Prostate gland (tissue), 2 donors: ENCODE measurements at regions not wholly inside any gene's neighbourhood (a gene's known extent, or its start where the extent isn't known, plus 50 kb on each side); places are given as distances from the start of the nearest gene placed in this dataset.

Experiments
- POLR2A ChIP-seq: fragments of 450-650 bp; IDR thresholded peaks from one replicate; pipeline ENCODE4 v1.6.1; 2016; ENCODE audit warnings: antibody characterized with exemption, mild to moderate bottlenecking
- POLR2AphosphoS5 ChIP-seq: sonication (generic); formaldehyde crosslinking; IDR thresholded peaks from one replicate; pipeline ENCODE4 v1.6.1; 2017; ENCODE audit warnings: antibody characterized with exemption
- TF ChIP-seq, protein P1 (sequence below), 4 experiments: fragments of 200-600 bp in 2 of 4; fragments of 450-650 bp in 2 of 4; sonication (generic) in 2 of 4; IDR thresholded peaks; 1 replicate in 3 of 4; 2 replicates in 1 of 4; pipeline ENCODE4 v1.5.1; 2016 to 2019; ENCODE audit warnings: antibody characterized with exemption in 4 of 4, mild to moderate bottlenecking in 2 of 4, moderate library complexity in 2 of 4

DNA sequence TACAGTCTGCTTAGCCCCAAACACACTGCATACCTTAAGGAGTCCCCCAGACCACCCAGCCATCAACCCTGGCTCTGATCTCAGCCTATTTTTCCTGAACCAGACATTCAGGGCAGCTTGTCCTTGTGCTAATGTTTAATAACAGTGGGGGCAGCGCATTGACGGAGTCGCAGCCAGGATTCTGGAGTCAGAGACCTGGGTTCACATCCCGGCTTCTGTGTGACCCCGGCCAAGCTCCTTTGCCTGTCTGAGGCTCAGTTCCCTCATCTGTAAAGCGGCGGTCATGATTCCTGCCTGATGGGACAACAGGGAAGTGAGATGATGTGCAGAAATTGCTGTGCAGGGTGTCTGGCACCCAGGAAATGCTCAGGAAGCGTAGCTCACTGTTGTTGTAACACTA is 63.1 kb downstream of the MATN1 start:
- TF ChIP-seq, protein P1, sequence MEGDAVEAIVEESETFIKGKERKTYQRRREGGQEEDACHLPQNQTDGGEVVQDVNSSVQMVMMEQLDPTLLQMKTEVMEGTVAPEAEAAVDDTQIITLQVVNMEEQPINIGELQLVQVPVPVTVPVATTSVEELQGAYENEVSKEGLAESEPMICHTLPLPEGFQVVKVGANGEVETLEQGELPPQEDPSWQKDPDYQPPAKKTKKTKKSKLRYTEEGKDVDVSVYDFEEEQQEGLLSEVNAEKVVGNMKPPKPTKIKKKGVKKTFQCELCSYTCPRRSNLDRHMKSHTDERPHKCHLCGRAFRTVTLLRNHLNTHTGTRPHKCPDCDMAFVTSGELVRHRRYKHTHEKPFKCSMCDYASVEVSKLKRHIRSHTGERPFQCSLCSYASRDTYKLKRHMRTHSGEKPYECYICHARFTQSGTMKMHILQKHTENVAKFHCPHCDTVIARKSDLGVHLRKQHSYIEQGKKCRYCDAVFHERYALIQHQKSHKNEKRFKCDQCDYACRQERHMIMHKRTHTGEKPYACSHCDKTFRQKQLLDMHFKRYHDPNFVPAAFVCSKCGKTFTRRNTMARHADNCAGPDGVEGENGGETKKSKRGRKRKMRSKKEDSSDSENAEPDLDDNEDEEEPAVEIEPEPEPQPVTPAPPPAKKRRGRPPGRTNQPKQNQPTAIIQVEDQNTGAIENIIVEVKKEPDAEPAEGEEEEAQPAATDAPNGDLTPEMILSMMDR (IDR thresholded peaks at IDR 0.05) = no peak
- TF ChIP-seq POLR2A = no peak
- no peak for TF ChIP-seq POLR2AphosphoS5
